ENCODE measurements at regions not wholly inside any gene's neighbourhood (a gene's known extent, or its start where the extent isn't known, plus 50 kb on each side); places are given as distances from the start of the nearest gene placed in this dataset.
A peak's percentile ranks its signal among the peaks of the same experiment; 100 is the strongest.

DNA sequence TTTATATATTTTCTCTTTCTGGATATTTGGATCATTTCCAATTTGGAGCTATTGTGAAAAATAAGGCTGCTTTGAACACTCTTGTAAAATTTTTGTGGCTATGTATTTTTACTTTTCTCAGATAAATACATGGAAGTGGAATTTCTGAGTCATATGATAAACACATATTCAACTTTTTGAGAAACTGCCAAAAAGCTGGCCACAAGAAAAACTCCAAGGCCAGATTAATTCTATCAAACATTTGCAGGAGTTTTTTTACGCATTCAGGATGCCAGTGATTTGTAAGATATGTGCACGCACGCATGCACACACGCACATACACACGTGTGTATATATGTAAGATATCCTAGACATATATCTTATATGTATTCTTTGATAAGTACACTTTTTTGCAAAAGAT is 477.5 kb upstream of the SPHKAP start:
- H3K9me3 ChIP-seq = no peaks in the 10 kb centered on the region
- no peak for DNase-seq
- TF ChIP-seq, protein P1, sequence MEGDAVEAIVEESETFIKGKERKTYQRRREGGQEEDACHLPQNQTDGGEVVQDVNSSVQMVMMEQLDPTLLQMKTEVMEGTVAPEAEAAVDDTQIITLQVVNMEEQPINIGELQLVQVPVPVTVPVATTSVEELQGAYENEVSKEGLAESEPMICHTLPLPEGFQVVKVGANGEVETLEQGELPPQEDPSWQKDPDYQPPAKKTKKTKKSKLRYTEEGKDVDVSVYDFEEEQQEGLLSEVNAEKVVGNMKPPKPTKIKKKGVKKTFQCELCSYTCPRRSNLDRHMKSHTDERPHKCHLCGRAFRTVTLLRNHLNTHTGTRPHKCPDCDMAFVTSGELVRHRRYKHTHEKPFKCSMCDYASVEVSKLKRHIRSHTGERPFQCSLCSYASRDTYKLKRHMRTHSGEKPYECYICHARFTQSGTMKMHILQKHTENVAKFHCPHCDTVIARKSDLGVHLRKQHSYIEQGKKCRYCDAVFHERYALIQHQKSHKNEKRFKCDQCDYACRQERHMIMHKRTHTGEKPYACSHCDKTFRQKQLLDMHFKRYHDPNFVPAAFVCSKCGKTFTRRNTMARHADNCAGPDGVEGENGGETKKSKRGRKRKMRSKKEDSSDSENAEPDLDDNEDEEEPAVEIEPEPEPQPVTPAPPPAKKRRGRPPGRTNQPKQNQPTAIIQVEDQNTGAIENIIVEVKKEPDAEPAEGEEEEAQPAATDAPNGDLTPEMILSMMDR (IDR thresholded peaks at IDR 0.05) = no peak
- H3K4me1 ChIP-seq = no peaks in the 10 kb centered on the region
- H3K27ac ChIP-seq = no peak overlapping the region
- no peak overlapping the region for H3K4me3 ChIP-seq
- no peak overlapping the region for H3K9ac ChIP-seq (ENCODE audit: low read depth in 2 of 2, low read length in 2 of 2)
- intact Hi-C loops (cut with DNase I) = loop anchor here (5.0 kb wide), 4 partner anchors 257 to 767 kb away; no protein-coding TSS in a partner anchor
- H3K36me3 ChIP-seq = no peaks in the 10 kb centered on the region
- no peaks in the 10 kb centered on the region for H3K27me3 ChIP-seq

GRCh38 chr2:228657807-228658402 is 476.4 kb upstream of the SPHKAP start:
- intact Hi-C loops (cut with DNase I) = loop anchor here (5.0 kb wide), 4 partner anchors 256 to 766 kb away; no protein-coding TSS in a partner anchor
- Histone ChIP-seq H3K4me3 (no peak overlapping the region), H3K4me1 (no peaks in the 10 kb centered on the region), H3K27me3 (no peaks in the 10 kb centered on the region), H3K36me3 (no peaks in the 10 kb centered on the region), H3K9ac (ENCODE audit: low read depth in 2 of 2, low read length in 2 of 2) (no peak overlapping the region), H3K9me3 (no peaks in the 10 kb centered on the region), H3K27ac (no peak overlapping the region)
- TF ChIP-seq, protein P1 (IDR thresholded peaks at IDR 0.05) = peak; percentile 41
- DNase-seq = no peak

GRCh38 chr2:228655331-228655730 is 473.8 kb upstream of the SPHKAP start:
- TF ChIP-seq, protein P1 (IDR thresholded peaks at IDR 0.05) = no peak
- intact Hi-C loops (cut with DNase I) = loop anchor here (5.0 kb wide), 4 partner anchors 253 to 763 kb away; no protein-coding TSS in a partner anchor
- Histone ChIP-seq H3K9ac (ENCODE audit: low read depth in 2 of 2, low read length in 2 of 2) (no peak overlapping the region), H3K4me3 (no peak overlapping the region), H3K4me1 (no peaks in the 10 kb centered on the region), H3K27me3 (no peaks in the 10 kb centered on the region), H3K27ac (no peak overlapping the region), H3K9me3 (no peaks in the 10 kb centered on the region), H3K36me3 (no peaks in the 10 kb centered on the region)
- no peak for DNase-seq

GRCh38 chr2:228654707-228655106 is 473.2 kb upstream of the SPHKAP start:
- intact Hi-C loops (cut with DNase I) = loop anchor here (5.0 kb wide), 4 partner anchors 252 to 762 kb away; no protein-coding TSS in a partner anchor
- H3K9me3 ChIP-seq = no peaks in the 10 kb centered on the region
- no peak overlapping the region for H3K9ac ChIP-seq (ENCODE audit: low read depth in 2 of 2, low read length in 2 of 2)
- no peak overlapping the region for H3K27ac ChIP-seq
- no peaks in the 10 kb centered on the region for H3K36me3 ChIP-seq
- H3K4me1 ChIP-seq = no peaks in the 10 kb centered on the region
- no peak overlapping the region for H3K4me3 ChIP-seq
- no peaks in the 10 kb centered on the region for H3K27me3 ChIP-seq
- TF ChIP-seq, protein P1 (IDR thresholded peaks at IDR 0.05) = no peak
- no peak for DNase-seq

DNA sequence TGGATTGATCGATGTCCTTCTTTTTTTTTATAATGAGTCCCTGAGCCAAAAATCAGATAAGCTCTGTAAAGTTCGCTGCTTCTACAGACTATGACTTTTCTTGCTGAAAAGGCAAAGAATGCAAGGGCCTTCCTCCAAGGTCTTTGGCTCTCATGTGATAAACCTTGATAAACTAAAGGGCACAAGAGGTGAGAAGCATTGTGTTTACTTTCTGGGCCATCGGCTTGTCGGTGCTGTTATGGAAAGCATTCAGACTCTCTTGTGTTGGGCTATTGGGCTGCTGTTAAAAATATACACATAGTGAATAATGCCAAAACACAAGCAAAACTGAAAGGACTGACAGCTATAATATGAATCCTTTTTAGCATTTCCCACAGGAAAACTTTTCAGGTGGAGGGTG is 472.4 kb upstream of the SPHKAP start:
- no peak for DNase-seq
- no peaks in the 10 kb centered on the region for H3K9me3 ChIP-seq
- no peak overlapping the region for H3K9ac ChIP-seq (ENCODE audit: low read depth in 2 of 2, low read length in 2 of 2)
- no peaks in the 10 kb centered on the region for H3K4me1 ChIP-seq
- no peak overlapping the region for H3K4me3 ChIP-seq
- no peak overlapping the region for H3K27ac ChIP-seq
- no peaks in the 10 kb centered on the region for H3K27me3 ChIP-seq
- intact Hi-C loops (cut with DNase I) = no loop called here
- TF ChIP-seq, protein P1 (IDR thresholded peaks at IDR 0.05) = no peak
- H3K36me3 ChIP-seq = no peaks in the 10 kb centered on the region
